Smooth muscle cell (in vitro differentiated cells): ENCODE measurements at regions not wholly inside any gene's neighbourhood (a gene's known extent, or its start where the extent isn't known, plus 50 kb on each side); places are given as distances from the start of the nearest gene placed in this dataset.

Experiments used
- DNase-seq: peaks from one replicate; lab custom pipeline; 2025; ENCODE audit not compliant: unreplicated experiment; lab: John Stamatoyannopoulos, UW
- H2AFZ ChIP-seq: fragments of 200-600 bp; sonication (generic); 2 replicates; pipeline ENCODE4 v1.6.0; 2016; ENCODE audit warnings: antibody characterized with exemption, low read depth, mild to moderate bottlenecking
- H3F3A ChIP-seq: fragments of 200-600 bp; sonication (generic); 2 replicates; pipeline ENCODE4 v1.6.0; 2017; ENCODE audit warnings: antibody characterized with exemption, low read depth
- H3K27ac ChIP-seq: fragments of 200-600 bp; sonication (generic); 2 replicates; pipeline ENCODE4 v1.5.1; 2016; ENCODE audit warnings: low read depth, mild to moderate bottlenecking
- H3K27me3 ChIP-seq: fragments of 200-600 bp; sonication (generic); 2 replicates; pipeline ENCODE4 v1.6.1; 2016; ENCODE audit warnings: low read depth, mild to moderate bottlenecking
- H3K36me3 ChIP-seq: fragments of 200-600 bp; sonication (generic); 2 replicates; pipeline ENCODE4 v1.5.1; 2016; ENCODE audit warnings: low read depth
- H3K4me1 ChIP-seq: fragments of 200-600 bp; sonication (generic); 2 replicates; pipeline ENCODE4 v1.5.1; 2016; ENCODE audit warnings: low read depth
- H3K4me2 ChIP-seq: fragments of 200-600 bp; sonication (generic); 2 replicates; pipeline ENCODE4 v1.6.0; 2016; ENCODE audit warnings: mild to moderate bottlenecking
- H3K4me3 ChIP-seq: fragments of 200-600 bp; sonication (generic); 2 replicates; pipeline ENCODE4 v1.5.1; 2016; ENCODE audit warnings: mild to moderate bottlenecking
- H3K79me2 ChIP-seq: fragments of 200-600 bp; sonication (generic); 2 replicates; pipeline ENCODE4 v1.6.0; 2016; ENCODE audit warnings: low read depth, mild to moderate bottlenecking
- H3K9ac ChIP-seq: fragments of 200-600 bp; sonication (generic); 2 replicates; pipeline ENCODE4 v1.6.0; 2016; ENCODE audit warnings: low read depth
- H3K9me3 ChIP-seq: fragments of 200-600 bp; sonication (generic); replicated peaks from 2 replicates; pipeline ENCODE4 v1.5.1; 2016; ENCODE audit warnings: low read depth
- H4K20me1 ChIP-seq: fragments of 200-600 bp; sonication (generic); 2 replicates; pipeline ENCODE4 v1.6.0; 2016; ENCODE audit warnings: low read depth
- CTCF ChIP-seq: fragments of 200-600 bp; sonication (generic); IDR thresholded peaks from 2 replicates; pipeline ENCODE4 v1.5.1; 2017; ENCODE audit warnings: borderline replicate concordance, mild to moderate bottlenecking, antibody characterized with exemption; ENCODE audit not compliant: insufficient read depth, poor library complexity, severe bottlenecking
- WGBS: methylation state at CpG from one replicate; pipeline ENCODE4 v1.1.7; 2016; ENCODE audit warnings: low lambda C conversion rate; 5-methylcytosine and 5-hydroxymethylcytosine counted together

DNA sequence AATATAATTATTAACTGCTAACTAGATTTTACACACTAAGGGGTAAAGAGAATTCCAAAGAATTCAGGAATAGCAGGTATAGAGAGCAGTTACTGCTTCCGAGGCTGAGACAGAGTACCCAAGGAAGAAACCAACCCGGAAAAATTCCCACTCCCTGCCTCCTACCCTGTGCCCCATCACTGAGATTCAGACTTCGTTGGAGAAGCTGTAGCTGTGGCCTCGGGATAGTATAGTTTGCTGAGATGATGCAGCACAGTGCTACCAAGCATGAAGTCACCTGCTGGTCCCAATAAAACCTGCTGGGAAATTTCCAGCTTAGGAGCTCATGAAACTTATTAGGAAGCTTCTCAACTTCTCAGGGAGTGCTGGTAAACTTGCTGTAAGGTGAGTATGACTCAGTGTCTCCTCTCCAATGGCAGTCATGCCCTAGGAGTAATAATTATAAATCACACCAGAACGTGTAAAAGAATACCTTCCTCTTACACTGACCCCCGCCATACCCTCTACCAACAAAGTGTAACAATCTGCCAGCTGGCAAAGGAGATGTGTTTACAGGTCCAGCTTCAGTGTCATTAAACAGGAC is 215.2 kb upstream of the ROBO2 start:
- WGBS: 77% methylated on average over 6 of the region's 6 CpGs
- Histone ChIP-seq H3K9ac (no peak overlapping the region), H3K27ac (no peak overlapping the region), H4K20me1 (no peaks in the 10 kb centered on the region), H3K36me3 (no peaks in the 10 kb centered on the region), H3K27me3 (no peaks in the 10 kb centered on the region), H3K4me2 (no peak overlapping the region), H2AFZ (no peak overlapping the region), H3K4me1 (no peaks in the 10 kb centered on the region), H3K4me3 (no peak overlapping the region), H3K9me3 (no peaks in the 10 kb centered on the region), H3F3A (no peaks in the 10 kb centered on the region), H3K79me2 (no peaks in the 10 kb centered on the region)
- TF ChIP-seq CTCF: no peak
- no peak for DNase-seq

- Histone ChIP-seq H3K9me3 (no peaks in the 10 kb centered on the region), H3K4me3 (no peak overlapping the region), H3F3A (no peaks in the 10 kb centered on the region), H3K36me3 (no peaks in the 10 kb centered on the region), H3K4me2 (no peak overlapping the region), H4K20me1 (no peaks in the 10 kb centered on the region), H2AFZ (no peak overlapping the region), H3K4me1 (no peaks in the 10 kb centered on the region), H3K27ac (no peak overlapping the region), H3K79me2 (no peaks in the 10 kb centered on the region), H3K9ac (no peak overlapping the region), H3K27me3 (no peaks in the 10 kb centered on the region)
- DNase-seq: no peak
- no peak for TF ChIP-seq CTCF
- WGBS: 48% methylated on average over 5 of the region's 5 CpGs
These were observed 213.0 kb upstream of the ROBO2 start for GRCh38 chr3:76826861-76827260.

GRCh38 chr3:76827701-76828226 is 212.1 kb upstream of the ROBO2 start:
- Histone ChIP-seq H4K20me1 (no peaks in the 10 kb centered on the region), H3K27ac (no peak overlapping the region), H3K4me3 (no peak overlapping the region), H3K4me2 (peak overlapping the region; percentile 32), H2AFZ (no peak overlapping the region), H3F3A (no peaks in the 10 kb centered on the region), H3K9ac (no peak overlapping the region), H3K79me2 (no peaks in the 10 kb centered on the region), H3K36me3 (no peaks in the 10 kb centered on the region), H3K4me1 (no peaks in the 10 kb centered on the region), H3K9me3 (no peaks in the 10 kb centered on the region), H3K27me3 (no peaks in the 10 kb centered on the region)
- no peak for TF ChIP-seq CTCF
- 65% methylated on average over 1 of the region's 1 CpG for WGBS
- DNase-seq: no peak

DNA sequence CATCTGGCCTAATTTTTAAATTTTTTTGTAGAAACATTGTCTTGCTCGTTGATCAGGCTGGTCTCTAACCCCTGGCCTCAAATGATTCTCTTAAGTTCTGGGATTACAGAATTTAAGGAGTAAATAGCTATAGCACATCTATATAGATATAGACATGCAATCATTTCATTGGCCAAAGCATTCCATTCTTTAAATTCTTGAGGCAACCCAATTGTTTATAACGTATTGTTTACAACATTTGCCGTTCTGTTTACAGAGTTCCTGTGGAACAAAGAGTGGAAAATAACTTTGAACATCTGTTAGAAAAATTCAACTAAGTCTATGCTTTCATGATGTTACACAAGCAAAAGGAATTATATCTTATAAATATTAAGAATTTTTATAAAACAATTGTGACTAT is 205.2 kb upstream of the ROBO2 start:
- Histone ChIP-seq H3K9ac (no peak overlapping the region), H3K4me1 (no peaks in the 10 kb centered on the region), H3K4me3 (no peak overlapping the region), H3K27me3 (no peaks in the 10 kb centered on the region), H4K20me1 (no peaks in the 10 kb centered on the region), H3K79me2 (no peaks in the 10 kb centered on the region), H3K4me2 (no peak overlapping the region), H3K9me3 (no peaks in the 10 kb centered on the region), H3K36me3 (no peaks in the 10 kb centered on the region), H2AFZ (no peak overlapping the region), H3K27ac (no peak overlapping the region), H3F3A (no peaks in the 10 kb centered on the region)
- 82% methylated on average over 3 of the region's 3 CpGs for WGBS
- no peak for DNase-seq
- no peak for TF ChIP-seq CTCF
